ENCODE measurements at regions not wholly inside any gene's neighbourhood (a gene's known extent, or its start where the extent isn't known, plus 50 kb on each side); places are given as distances from the start of the nearest gene placed in this dataset.
A peak's percentile ranks its signal among the peaks of the same experiment; 100 is the strongest.
"Not testable (repeated sequence)": the region's sequence is repeated elsewhere in the genome, so short reads cannot be mapped to it uniquely, and the experiment has no call there.

GRCh38 chrX:23061116-23061515, 61.4 kb downstream of the DDX53 start:
- no peak for DNase-seq

GRCh38 chrX:23062359-23062758, 62.6 kb downstream of the DDX53 start:
- no peak for DNase-seq

- DNase-seq: no peak
These were observed 67.0 kb downstream of the DDX53 start for GRCh38 chrX:23066588-23067281.

DNA sequence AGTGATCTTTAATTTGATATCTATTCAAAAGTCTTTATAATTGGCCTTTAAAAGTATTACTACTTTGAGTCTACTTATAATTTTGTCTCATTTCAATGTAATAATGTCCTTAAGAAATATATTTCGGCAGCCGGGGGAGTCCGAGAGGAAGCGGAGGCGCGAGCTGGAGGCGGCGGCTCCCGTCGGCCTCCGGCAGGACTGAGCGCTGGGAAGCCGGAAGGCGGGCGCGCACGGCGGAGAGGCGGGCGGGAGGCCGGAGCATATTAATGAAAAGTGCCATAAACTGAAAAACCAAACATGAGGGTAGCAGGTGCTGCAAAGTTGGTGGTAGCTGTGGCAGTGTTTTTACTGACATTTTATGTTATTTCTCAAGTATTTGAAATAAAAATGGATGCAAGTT, 75.7 kb downstream of the DDX53 start:
- DNase-seq: not testable (repeated sequence)

DNA sequence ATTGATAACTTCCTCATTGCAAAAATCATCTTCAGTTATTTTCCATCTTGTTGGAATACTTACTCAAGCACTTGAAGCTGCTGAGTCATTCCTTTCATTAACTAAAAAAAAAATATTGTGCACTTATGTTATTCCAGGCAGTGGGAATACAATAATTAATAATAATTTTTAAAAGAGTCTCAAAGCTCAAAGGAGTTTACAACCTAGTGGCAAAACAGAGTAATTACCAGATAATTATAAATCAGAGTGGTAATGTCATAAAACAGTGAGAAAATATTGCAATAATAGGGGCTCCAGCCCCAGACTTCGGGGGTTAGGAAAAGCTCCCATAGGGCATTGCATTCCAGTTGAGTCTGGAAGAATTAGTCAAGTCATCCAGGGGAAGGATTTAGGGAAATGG, 79.6 kb downstream of the DDX53 start:
- peak in 1 of 2 experiments; percentile 2 for DNase-seq

GRCh38 chrX:23100826-23101225, 101.1 kb downstream of the DDX53 start:
- no peak for DNase-seq

DNA sequence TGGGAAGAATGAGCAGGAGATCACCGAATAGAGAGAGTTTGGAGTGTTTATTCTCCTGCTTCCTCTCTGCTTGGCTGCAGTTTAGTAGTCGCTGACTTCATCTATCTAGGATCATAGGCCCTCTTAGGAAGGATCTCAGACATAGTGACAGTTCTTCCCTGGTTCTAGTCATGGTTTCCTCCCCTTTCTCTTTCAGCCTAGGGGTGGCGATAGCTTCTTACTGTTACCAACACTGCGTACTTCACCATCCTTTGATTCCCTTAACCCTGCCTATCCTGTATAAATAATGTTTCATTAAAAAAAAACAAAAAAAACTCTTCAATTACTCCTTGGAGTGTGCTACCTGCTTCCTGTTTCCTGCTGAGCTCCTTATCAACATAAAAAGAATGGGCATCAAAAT, 103.8 kb downstream of the DDX53 start:
- no peak for DNase-seq

GRCh38 chrX:23114241-23114640, 114.5 kb downstream of the DDX53 start:
- no peak for DNase-seq

DNA sequence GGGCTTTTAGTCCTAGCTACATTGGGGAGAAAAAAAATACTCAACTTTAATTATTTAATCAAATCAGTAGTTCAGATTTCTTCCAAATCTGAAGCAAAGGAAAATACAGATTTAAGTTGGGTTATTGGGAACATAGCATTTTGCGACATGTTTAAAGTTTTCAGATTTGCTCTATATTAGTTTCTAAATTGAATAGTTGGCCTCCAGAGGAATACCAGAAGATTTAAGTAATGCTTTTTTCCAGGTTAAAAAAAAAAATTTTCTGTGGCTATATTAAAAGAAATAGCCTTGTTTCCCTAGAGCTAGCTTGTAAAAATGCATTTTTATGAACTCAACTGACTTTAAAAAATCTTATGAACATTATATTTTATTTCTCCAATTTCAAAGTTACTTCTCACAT, 115.9 kb downstream of the DDX53 start:
- DNase-seq: no peak

- no peak for DNase-seq
These were observed 118.4 kb downstream of the DDX53 start for GRCh38 chrX:23118163-23118562.

DNA sequence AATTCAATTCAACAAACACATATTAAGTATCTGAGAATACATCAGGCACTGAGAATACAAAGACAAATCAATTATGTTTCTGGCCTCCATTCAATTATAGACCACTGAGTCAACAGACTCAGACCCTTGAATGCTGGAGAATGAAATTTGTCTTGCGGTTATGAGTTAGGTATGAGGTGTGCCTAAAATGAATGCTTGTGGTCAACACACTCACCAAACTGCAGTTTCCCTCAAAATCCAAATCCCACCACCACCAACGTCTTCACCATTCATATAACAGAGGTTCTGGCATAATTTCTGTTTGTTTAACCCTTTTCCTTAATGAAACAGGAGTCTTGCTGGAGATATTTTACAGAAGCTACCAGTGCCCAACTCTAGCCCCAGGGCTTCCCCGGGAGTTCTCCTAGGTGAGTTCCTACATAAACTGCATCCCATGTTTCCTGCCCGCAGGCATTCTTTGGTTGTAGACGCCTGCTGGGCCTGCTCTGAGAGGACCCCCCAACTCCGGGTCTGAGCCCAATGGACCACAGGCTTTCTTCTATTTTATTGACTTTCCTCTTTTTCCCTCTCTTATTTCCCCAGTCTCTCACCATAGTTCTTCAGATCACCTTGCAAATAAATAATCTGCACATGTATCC, 119.2 kb downstream of the DDX53 start:
- DNase-seq: no peak

- no peak for DNase-seq
These were observed 127.8 kb downstream of the DDX53 start for GRCh38 chrX:23127586-23127985.

- no peak for DNase-seq
These were observed 133.8 kb downstream of the DDX53 start for GRCh38 chrX:23133551-23133950.

DNA sequence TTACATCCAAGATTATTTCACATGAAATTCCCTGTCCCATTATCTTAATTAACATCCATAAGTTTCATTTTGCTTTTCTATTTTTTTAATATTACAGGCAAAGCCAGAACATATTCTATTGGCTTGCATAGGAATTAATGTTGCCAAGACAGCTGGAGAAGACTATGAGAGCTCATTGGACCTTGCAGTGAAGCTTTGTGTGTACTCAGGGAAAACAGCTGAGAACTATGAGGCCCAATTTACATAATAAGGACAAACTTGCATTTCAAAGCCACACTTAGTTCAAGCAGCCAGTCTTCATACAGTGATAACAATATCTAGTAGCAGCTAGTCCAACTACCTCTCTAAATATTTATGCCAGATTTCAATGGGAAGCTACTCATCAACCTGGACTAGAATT, 134.4 kb downstream of the DDX53 start:
- no peak for DNase-seq

DNA sequence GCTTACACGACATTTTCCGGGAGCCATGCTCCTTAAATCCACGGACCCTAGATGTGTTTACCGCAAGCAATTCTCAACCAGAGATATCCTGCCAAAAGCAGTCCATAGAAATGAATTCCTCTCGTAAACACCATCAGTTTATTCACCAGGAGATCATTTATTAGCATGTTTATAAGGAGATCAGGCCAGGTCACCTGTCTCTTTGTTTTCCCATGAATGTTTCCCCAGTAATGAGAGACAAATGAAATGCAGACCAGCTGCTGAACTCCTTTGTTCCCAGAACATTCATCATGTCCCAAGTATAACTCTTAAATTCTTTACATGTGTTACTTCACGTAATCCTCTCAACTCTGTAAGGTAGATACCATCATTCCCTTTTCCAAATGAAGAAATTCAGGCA, 137.1 kb downstream of the DDX53 start:
- no peak for DNase-seq

GRCh38 chrX:23168291-23168690, 166.4 kb upstream of the PTCHD1 start:
- no peak for DNase-seq

DNA sequence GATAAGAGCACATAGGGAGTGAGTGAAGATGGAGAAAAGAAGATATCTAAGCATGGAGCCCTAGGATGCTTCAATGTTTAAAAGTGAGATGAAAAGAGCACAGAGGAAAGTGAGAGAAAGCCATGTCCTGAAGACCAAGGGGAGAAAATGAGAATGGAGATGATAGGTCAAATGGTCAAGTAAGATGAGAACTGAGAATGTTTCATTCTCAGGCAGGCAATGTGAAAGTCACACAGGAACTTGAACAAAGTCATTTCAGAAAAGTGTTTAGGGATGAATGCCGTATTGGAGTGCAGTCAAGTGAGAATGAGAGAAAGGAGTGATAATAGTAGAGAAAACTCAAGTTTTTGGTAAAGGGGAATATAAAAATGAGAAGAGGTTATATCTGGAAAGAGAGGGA, 148.7 kb upstream of the PTCHD1 start:
- no peak for DNase-seq

DNA sequence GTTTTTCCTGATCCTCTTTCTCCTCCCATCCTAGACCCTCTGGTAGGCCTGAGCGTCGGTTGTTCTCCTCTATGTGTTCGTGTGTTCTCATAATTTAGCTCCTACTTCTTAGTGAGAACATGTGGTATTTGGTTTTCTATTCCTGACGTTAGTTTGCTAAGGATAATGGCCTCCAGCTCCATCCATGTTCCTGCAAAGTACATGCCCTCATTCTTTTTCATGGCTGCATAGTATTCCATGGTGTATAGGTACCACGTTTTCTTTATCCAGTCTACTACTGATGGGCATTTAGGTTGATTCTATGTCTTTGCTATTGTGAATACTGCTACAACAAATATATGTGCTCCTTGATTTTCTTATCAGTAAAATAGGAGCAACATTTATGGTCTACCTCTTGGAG, 146.8 kb upstream of the PTCHD1 start:
- DNase-seq: no peak

GRCh38 chrX:23194885-23195554, 139.6 kb upstream of the PTCHD1 start:
- no peak for DNase-seq

DNA sequence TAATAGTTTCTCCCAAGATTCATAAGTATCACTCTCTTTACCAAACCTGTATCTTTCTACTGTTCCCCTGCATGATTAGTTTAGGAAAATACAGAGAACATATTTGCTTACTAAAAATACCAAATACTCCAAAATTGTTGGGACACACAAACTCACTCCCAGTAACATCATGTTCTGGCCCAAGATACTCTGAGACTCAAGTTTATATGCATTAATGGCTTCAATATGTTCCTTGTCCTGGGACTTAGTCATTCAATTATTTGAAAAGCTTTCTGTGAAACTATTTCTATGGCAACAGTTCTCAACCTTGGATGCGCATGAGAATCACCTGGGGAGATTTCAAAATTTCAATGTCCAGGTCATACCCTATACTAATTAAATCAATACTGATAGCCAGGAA, 138.9 kb upstream of the PTCHD1 start:
- DNase-seq: no peak

DNA sequence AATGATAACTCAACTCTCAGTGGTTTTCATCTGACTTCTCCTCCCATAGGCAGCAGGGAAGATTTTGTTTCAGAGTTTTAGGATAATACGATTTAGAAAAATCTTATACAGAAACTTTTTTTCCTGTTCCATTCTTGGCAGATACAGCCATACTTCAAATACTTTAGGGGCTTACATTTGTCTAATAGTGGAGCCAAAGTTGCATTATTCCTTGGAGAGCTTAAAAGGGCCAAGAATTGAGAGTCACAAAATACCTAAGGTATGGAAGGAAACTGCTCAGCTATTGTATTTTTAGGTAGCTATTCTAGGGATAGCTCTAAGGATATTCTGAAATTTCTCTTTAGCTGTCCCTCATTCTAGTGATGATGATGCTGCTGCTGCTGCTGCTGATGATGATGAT, 132.9 kb upstream of the PTCHD1 start:
- no peak for DNase-seq

- no peak for DNase-seq
These were observed 132.3 kb upstream of the PTCHD1 start for GRCh38 chrX:23202326-23202725.

DNA sequence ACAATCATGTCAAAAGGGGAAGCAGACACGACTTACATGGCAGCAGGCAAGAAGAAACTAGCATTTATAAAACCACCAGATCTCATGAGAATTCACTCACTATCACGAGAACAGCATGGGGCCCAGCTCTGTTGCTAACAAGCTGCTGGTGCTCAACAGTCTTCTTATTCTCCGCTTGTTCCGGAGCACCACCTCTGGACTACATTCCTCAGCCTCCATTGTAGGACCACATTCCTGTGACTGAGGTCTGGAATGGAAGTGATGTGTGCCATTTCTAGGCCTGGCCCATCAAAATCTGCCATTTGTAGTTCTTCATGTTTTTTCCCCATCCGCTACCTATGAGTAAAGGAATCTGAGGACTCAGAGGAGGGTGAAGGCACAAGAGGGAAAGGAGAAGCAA, 111.5 kb upstream of the PTCHD1 start:
- DNase-seq: no peak

GRCh38 chrX:23228454-23228853, 106.2 kb upstream of the PTCHD1 start:
- DNase-seq: no peak

Data from Kasumi-1 (cell line).